ENCODE measurements at regions not wholly inside any gene's neighbourhood (a gene's known extent, or its start where the extent isn't known, plus 50 kb on each side); places are given as distances from the start of the nearest gene placed in this dataset.
"Not testable (repeated sequence)": the region's sequence is repeated elsewhere in the genome, so short reads cannot be mapped to it uniquely, and the experiment has no call there.

GRCh38 chr6:85917522-85917921 lies 274.8 kb upstream of the SYNCRIP start:
- no peak overlapping the region for H3K4me3 Mint-ChIP-seq
- no peak for DNase-seq
- H3K27me3 Mint-ChIP-seq (ENCODE audit: low read depth, poor library complexity): no peaks in the 10 kb centered on the region
- H3K27ac Mint-ChIP-seq: no peak overlapping the region
- H3K36me3 Mint-ChIP-seq (ENCODE audit: low read depth): no peaks in the 10 kb centered on the region
- no peak for TF ChIP-seq CTCF (IDR thresholded peaks at IDR 0.05)
- H3K9me3 Mint-ChIP-seq: no peaks in the 10 kb centered on the region
- H3K4me1 Mint-ChIP-seq: no peaks in the 10 kb centered on the region

GRCh38 chr6:85913001-85913400 lies 270.3 kb upstream of the SYNCRIP start:
- H3K27ac Mint-ChIP-seq: no peak overlapping the region
- H3K9me3 Mint-ChIP-seq: peaks cover 10% of the 10 kb centered on the region
- no peak for DNase-seq
- H3K27me3 Mint-ChIP-seq (ENCODE audit: low read depth, poor library complexity): peaks cover 6% of the 10 kb centered on the region
- no peaks in the 10 kb centered on the region for H3K36me3 Mint-ChIP-seq (ENCODE audit: low read depth)
- no peak overlapping the region for H3K4me3 Mint-ChIP-seq
- no peaks in the 10 kb centered on the region for H3K4me1 Mint-ChIP-seq
- no peak for TF ChIP-seq CTCF (IDR thresholded peaks at IDR 0.05)

GRCh38 chr6:85912582-85912981 lies 269.9 kb upstream of the SYNCRIP start:
- no peak overlapping the region for H3K27ac Mint-ChIP-seq
- H3K9me3 Mint-ChIP-seq: peaks cover 11% of the 10 kb centered on the region
- no peaks in the 10 kb centered on the region for H3K36me3 Mint-ChIP-seq (ENCODE audit: low read depth)
- no peak overlapping the region for H3K4me3 Mint-ChIP-seq
- H3K27me3 Mint-ChIP-seq (ENCODE audit: low read depth, poor library complexity): peaks cover 9% of the 10 kb centered on the region
- no peaks in the 10 kb centered on the region for H3K4me1 Mint-ChIP-seq
- TF ChIP-seq CTCF (IDR thresholded peaks at IDR 0.05): no peak
- DNase-seq: no peak

- Mint-ChIP-seq H3K27ac (no peak overlapping the region), H3K4me1 (no peaks in the 10 kb centered on the region), H3K36me3 (ENCODE audit: low read depth) (no peaks in the 10 kb centered on the region), H3K4me3 (no peak overlapping the region), H3K9me3 (peaks cover 24% of the 10 kb centered on the region), H3K27me3 (ENCODE audit: low read depth, poor library complexity) (peaks cover 9% of the 10 kb centered on the region)
- no peak for DNase-seq
- no peak for TF ChIP-seq CTCF (IDR thresholded peaks at IDR 0.05)
Measured at GRCh38 chr6:85911067-85911466, 268.4 kb upstream of the SYNCRIP start.

GRCh38 chr6:85908120-85908519 lies 265.4 kb upstream of the SYNCRIP start:
- not testable (repeated sequence) for H3K36me3 Mint-ChIP-seq (ENCODE audit: low read depth); H3K4me1 Mint-ChIP-seq; H3K27ac Mint-ChIP-seq; DNase-seq; H3K4me3 Mint-ChIP-seq
- peaks cover 27% of the 10 kb centered on the region for H3K9me3 Mint-ChIP-seq
- peaks cover 13% of the 10 kb centered on the region for H3K27me3 Mint-ChIP-seq (ENCODE audit: low read depth, poor library complexity)

GRCh38 chr6:85892346-85892745 lies 249.7 kb upstream of the SYNCRIP start:
- Mint-ChIP-seq H3K4me3 (no peak overlapping the region), H3K4me1 (peaks cover 5% of the 10 kb centered on the region), H3K9me3 (peaks cover 49% of the 10 kb centered on the region), H3K36me3 (ENCODE audit: low read depth) (no peaks in the 10 kb centered on the region), H3K27ac (no peak overlapping the region), H3K27me3 (ENCODE audit: low read depth, poor library complexity) (no peaks in the 10 kb centered on the region)
- DNase-seq: peak; percentile 4
- TF ChIP-seq CTCF (IDR thresholded peaks at IDR 0.05): no peak
